ENCODE measurements at regions not wholly inside any gene's neighbourhood (a gene's known extent, or its start where the extent isn't known, plus 50 kb on each side); places are given as distances from the start of the nearest gene placed in this dataset.

- no peak overlapping the region for H2AFZ ChIP-seq (replicated peaks)
- H3K79me2 ChIP-seq (ENCODE audit: low read depth), result no peaks in the 10 kb centered on the region
- Mint-ChIP-seq H3K9me3 (peaks cover 2% of the 10 kb centered on the region), H3K36me3 (no peaks in the 10 kb centered on the region), H3K4me3 (no peak overlapping the region), H3K27ac (no peak overlapping the region), H3K4me1 (peaks cover 7% of the 10 kb centered on the region), H3K27me3 (ENCODE audit: insufficient read depth, low read depth) (peaks cover 8% of the 10 kb centered on the region)
- H3K36me3 ChIP-seq, result no peaks in the 10 kb centered on the region
- no peaks in the 10 kb centered on the region for H4K20me1 ChIP-seq (ENCODE audit: low read depth)
- TF ChIP-seq CTCF (IDR thresholded peaks at IDR 0.05) (no peak), EZH2phosphoT487 (IDR thresholded peaks at IDR 0.05) (no peak), EZH2 (IDR thresholded peaks at IDR 0.05) (no peak)
- no peaks in the 10 kb centered on the region for H3K27me3 ChIP-seq
- DNase-seq (ENCODE audit: low spot score), result no peak
- H3K9me3 ChIP-seq (ENCODE audit: low read depth), result no peaks in the 10 kb centered on the region
- peaks cover 21% of the 10 kb centered on the region for H3F3A ChIP-seq (ENCODE audit: low read depth)
- no peak overlapping the region for H3K9ac ChIP-seq
- H3K4me1 ChIP-seq, result peaks cover 11% of the 10 kb centered on the region
- H3K4me3 ChIP-seq, result no peak overlapping the region
- no peak overlapping the region for H3K4me2 ChIP-seq
- no peak overlapping the region for H3K27ac ChIP-seq
These were observed 287.7 kb upstream of the ID2 start for GRCh38 chr2:8394131-8394530.

GRCh38 chr2:8394569-8395359 lies 287.1 kb upstream of the ID2 start:
- TF ChIP-seq EZH2 (IDR thresholded peaks at IDR 0.05) (no peak), EZH2phosphoT487 (IDR thresholded peaks at IDR 0.05) (no peak), CTCF (IDR thresholded peaks at IDR 0.05) (no peak)
- no peak overlapping the region for H2AFZ ChIP-seq (replicated peaks)
- no peak for DNase-seq (ENCODE audit: low spot score)
- Mint-ChIP-seq H3K4me3 (no peak overlapping the region), H3K27me3 (ENCODE audit: insufficient read depth, low read depth) (peaks cover 8% of the 10 kb centered on the region), H3K36me3 (no peaks in the 10 kb centered on the region), H3K4me1 (peaks cover 7% of the 10 kb centered on the region), H3K9me3 (peaks cover 2% of the 10 kb centered on the region), H3K27ac (no peak overlapping the region)
- H3K36me3 ChIP-seq, result no peaks in the 10 kb centered on the region
- no peaks in the 10 kb centered on the region for H3K27me3 ChIP-seq
- H3K4me3 ChIP-seq, result no peak overlapping the region
- no peaks in the 10 kb centered on the region for H4K20me1 ChIP-seq (ENCODE audit: low read depth)
- H3K9ac ChIP-seq, result no peak overlapping the region
- H3K79me2 ChIP-seq (ENCODE audit: low read depth), result no peaks in the 10 kb centered on the region
- H3K27ac ChIP-seq, result no peak overlapping the region
- H3K4me2 ChIP-seq, result no peak overlapping the region
- H3F3A ChIP-seq (ENCODE audit: low read depth), result peaks cover 21% of the 10 kb centered on the region
- no peaks in the 10 kb centered on the region for H3K9me3 ChIP-seq (ENCODE audit: low read depth)
- peaks cover 11% of the 10 kb centered on the region for H3K4me1 ChIP-seq

GRCh38 chr2:8395718-8396117 lies 286.1 kb upstream of the ID2 start:
- no peak overlapping the region for H2AFZ ChIP-seq (replicated peaks)
- no peak overlapping the region for H3K4me3 Mint-ChIP-seq
- peaks cover 9% of the 10 kb centered on the region for H3K27me3 Mint-ChIP-seq (ENCODE audit: insufficient read depth, low read depth)
- peaks cover 21% of the 10 kb centered on the region for H3F3A ChIP-seq (ENCODE audit: low read depth)
- H3K36me3 Mint-ChIP-seq, result no peaks in the 10 kb centered on the region
- H3K4me2 ChIP-seq, result no peak overlapping the region
- no peak overlapping the region for H3K27ac ChIP-seq
- H3K4me3 ChIP-seq, result no peak overlapping the region
- no peaks in the 10 kb centered on the region for H3K27me3 ChIP-seq
- no peak for DNase-seq (ENCODE audit: low spot score)
- no peaks in the 10 kb centered on the region for H3K36me3 ChIP-seq
- H3K79me2 ChIP-seq (ENCODE audit: low read depth), result no peaks in the 10 kb centered on the region
- no peaks in the 10 kb centered on the region for H3K9me3 ChIP-seq (ENCODE audit: low read depth)
- peaks cover 2% of the 10 kb centered on the region for H3K9me3 Mint-ChIP-seq
- no peak overlapping the region for H3K27ac Mint-ChIP-seq
- H4K20me1 ChIP-seq (ENCODE audit: low read depth), result no peaks in the 10 kb centered on the region
- TF ChIP-seq CTCF (IDR thresholded peaks at IDR 0.05) (no peak), EZH2phosphoT487 (IDR thresholded peaks at IDR 0.05) (no peak), EZH2 (IDR thresholded peaks at IDR 0.05) (no peak)
- H3K4me1 Mint-ChIP-seq, result peaks cover 7% of the 10 kb centered on the region
- H3K9ac ChIP-seq, result no peak overlapping the region
- peaks cover 11% of the 10 kb centered on the region for H3K4me1 ChIP-seq
